Stimulated activated CD4-positive, alpha-beta T cell treated with anti-CD3 and anti-CD28 coated beads, TNF-alpha, amount 100 ng/mL, for 24 hours (primary cell): ENCODE measurements at regions not wholly inside any gene's neighbourhood (a gene's known extent, or its start where the extent isn't known, plus 50 kb on each side); places are given as distances from the start of the nearest gene placed in this dataset.

ENCODE experiments used
- DNase-seq, 3 experiments: peaks; one replicate each; pipeline ENCODE4 v3.0.0-alpha.2; 2020; ENCODE audit warnings: low read depth in 3 of 3

DNA sequence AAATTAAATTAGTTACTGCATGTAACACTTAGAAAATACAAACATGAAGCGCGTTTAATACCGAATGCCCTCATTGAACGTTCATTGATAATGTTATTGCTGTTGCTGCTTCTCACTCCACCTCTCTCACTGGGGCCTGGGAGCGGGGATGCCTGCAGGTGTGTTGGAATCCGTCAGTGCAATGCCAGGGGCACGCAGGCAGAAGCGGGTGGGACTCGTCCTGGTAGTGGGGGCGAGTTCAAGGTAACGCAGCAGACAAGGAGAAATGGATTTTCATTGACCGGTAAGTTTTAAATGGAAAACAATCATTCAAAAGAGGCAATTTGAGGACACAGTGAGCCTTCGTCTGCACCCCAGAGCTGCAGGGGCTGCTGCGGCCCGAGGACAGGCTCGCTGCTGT lies 71.2 kb upstream of the AFDN start:
- DNase-seq: no peak

DNA sequence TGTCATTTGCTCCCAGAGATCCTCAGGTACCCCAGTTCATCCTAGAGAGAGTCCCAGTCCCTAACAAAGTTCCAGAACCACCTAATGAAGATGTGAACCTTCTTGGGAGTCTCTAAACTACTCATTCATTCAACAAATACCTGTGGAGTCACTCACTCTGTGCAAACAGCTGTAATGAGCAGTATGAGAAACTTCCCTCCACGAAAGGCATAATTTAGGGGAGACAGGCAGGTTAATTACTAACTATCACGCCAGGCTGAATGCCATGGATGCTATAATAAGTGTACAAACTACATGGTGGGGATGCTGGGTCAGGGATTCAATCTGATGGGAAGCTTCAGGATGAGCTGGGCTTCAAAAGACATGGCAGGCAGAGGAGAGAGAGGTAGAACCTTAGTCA lies 70.1 kb upstream of the AFDN start:
- DNase-seq: no peak

DNA sequence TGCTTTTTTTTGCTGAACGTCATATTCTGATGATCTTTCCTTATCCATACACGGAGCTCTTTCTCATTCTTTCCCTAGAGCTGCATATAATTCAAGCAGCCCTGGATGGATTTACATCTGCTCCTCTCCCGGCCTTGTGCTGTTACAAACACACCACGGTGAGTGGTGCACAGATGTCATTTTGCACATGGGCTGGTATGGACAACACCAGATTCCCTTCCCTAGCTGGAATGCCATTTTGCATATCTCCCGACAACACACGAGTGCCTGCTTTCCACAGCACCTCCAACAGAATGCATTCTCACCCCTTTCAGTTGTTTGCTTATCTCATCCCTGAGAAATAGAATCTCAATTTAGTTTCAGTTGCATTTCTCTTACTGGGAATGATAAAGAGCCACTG lies 69.5 kb upstream of the AFDN start:
- DNase-seq: no peak

DNA sequence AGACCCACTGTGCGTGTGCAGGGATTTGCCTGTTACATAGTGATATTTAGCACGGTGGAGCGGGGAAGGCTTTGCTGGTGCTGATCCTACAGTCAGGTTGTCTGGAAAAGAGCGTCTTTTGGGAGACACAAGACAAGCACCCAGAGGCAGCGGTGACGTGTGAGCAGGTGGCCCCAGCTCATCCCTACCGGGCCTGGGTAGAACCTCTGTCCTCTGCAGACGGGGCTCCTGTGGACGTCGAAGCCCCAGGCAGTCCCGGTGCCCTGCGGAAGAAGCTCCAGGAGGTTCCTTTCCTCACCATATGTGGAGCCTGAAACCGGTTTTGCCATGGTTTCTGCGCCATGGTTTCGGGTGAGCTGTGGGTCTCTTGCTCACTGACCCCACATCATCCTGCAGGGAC lies 68.9 kb upstream of the AFDN start:
- no peak for DNase-seq

DNA sequence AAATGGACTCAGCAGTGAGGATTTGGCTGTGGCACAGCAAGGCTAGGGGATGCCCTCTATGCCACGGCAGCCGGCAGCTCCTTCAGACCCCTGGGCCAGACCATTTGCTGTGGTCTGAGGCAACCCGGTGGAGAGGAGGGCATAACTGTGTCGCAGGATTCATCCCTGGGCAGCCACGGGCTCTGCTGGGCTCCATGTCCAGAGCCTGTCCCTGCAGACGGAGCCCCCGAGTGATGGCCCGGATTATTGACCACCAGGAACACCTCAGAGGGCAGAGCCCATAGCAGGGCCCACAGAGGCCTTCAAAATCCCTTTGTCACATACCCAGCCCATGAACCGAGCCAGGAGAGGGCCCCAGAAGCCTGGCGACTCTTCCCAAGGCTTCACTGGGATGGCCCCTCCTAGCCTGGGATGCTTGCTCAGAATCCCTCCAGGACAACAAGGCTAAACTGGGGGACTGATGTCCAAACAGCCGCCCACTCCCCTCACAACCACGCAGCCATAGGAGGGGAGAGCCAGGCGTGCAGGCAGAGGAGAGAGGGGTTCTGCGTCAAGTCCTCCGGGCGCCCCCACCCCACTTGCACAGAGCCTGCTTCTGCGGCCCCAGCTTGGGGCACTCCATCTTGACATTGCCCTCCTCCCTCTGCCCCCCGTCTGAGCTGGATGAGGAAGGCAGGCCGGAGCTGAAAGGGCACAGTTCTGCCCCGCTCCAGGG lies 68.2 kb upstream of the AFDN start:
- DNase-seq: no peak

DNA sequence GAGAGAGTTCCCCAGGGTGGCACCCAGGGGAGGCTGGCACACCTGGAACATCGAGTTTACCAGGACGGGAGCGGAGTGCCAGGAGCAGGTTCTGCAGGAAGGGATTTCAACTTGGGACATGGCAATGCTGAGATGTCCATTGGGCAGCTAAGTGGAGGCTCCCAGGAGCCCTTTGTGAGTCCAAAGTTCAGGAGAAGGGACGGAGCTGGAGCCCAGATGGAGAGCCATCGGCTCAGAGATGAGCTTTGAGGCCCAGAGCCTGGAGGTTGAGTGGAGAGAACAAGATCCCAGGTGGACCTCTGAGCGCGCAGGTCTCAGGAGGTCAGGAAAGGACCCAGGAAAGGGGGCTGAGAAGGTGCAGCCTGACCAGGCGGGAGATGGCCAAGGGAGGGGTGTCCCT lies 67.5 kb upstream of the AFDN start:
- no peak for DNase-seq

DNA sequence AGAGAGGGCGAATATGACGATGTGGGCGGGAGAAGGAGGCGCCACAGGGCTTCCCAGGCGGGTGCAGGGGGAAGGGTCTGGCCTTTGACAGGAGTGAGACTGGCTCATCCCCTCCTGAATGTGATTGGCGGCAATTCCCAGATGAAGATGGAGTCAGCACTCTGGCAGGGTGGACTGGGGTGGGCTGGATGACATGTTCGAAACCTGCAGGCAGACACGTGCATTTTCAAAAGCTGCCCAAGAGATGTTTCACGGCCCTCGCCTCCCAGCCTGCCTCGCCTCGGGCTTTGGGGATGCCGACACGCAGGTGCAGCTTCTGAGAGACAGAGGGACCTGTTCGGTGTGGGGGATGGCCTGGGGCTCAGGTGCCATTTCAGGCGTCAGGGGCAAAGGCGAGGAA lies 66.8 kb upstream of the AFDN start:
- DNase-seq: no peak

DNA sequence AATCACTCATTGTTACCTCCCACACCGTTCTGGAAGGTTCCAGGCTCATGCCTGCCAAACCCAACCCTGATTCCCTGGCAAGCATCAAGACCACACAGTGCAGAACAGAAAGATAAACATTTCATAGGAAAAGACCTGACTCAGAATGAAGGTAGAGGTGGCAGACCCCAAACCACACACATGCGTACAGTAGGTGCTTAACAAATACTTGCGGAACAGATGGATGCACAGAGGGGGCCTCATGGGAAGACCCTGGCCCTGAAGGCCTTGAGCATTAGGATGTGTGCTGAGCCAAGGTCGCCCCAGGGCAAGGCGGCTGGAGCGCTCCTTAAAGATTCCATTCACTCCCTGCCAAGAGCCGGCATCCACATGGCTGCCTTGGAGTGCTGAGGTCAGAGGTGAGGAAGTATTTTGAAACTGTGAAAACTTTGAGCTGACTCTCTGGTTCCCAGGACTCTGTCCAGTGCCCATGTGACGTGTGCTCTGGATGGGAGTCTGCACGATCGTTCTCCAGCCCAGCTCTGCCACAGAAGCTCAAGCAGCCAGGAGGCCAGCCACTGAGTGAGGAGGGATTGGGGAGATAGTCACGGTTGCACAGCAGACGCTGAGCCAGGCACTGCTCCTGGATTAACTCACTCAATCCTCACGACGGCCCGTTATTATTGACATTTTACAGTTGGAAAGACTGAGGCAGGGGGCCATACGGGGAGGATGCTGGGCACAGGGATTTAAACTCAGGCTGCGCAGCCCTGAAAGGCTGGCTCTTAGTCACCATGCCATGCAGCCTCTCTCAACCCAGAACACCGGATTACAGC lies 65.5 kb upstream of the AFDN start:
- no peak for DNase-seq

DNA sequence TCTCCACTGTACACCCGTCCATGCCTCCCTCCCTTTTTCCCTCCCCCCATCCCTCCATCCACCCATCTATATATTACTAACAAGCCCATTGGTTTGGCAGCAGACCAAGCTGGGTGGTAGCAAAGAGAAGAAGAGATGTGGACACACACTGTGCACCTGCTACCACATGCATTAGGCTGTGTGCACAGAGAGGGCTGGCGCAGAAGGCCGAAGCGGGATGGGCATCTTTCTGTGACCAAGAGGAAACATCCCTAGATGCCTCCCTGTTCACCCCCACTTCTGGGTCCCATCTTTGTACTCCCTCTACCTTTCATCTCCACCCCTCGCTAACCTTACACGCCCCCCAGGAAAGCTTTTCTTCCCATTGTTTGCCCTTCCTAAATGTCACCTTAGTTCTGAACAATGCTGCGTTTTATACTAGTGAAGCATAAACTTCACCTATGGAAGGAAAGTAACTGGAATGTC lies 64.9 kb upstream of the AFDN start:
- no peak for DNase-seq

DNA sequence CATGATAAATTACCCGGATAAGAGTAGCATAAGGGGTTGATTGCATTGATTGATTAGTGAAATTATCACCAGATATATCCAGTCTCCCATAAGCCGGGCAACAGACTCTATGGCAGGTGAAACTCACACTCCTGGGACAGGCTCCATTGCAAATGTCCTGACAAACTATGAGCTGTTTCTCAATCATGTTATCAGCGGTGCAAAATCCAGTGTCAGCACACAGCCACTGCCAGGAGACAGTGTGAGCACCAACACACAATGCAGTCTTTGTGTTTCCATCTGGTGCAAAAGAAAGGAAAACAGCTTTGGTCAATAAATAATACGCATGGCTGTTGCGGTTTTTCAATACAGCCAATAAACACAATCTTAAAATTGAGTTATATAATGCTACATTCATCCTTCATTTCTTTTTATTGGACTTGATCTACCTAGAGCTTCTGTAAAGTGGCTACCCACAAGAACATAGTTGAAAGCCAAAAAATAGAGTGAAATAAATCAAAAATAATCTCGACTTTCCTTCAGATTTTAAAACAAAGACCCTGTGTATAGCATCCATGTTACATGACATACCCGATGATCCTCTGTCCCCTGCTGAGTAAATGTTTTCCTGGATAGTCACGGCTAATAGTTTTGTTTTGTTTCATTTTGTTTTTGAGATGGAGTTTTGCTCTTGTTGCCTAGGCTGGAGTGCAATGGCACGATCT lies 64.3 kb upstream of the AFDN start:
- no peak for DNase-seq

DNA sequence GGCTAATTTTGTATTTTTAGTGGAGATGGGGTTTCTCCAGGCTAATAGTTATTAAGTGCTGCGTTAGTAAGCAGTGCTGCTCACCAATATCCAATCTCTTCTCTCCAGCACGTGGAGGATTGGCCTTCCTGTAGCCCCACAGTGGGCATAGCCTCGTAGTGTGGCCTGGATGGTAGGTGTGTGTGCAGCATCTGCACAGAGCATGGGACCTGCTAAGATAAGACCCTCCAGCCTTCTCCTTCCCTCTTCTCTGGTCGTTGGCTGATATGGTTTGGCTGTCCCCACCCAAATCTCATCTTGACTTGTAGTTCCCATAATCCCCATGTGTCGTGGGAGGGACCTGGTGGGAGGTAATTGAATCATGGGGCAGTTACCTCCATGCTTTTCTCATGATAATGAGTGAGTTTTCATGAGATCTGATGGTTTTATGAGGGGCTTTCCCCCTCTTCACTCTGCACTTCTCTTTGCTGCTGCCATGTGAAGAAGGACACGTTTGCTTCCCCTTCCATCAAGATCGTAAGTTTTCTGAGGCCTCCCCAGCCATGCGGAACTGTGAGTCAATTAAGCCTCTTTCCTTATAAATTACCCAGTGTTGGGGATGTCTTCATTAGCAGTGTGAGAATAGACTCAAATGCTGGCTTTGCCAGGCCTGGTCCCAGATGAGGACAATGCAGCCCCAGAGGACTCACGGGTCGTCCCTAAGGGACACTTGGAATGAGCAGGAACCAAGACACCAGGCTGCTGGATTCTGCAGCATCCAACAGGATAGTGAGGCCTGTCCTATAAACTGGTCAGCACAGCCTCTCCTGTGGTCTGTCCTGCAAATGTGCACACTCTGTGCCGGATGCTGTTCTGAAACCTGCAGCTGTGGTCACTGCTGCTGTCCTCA lies 63.4 kb upstream of the AFDN start:
- DNase-seq: no peak

DNA sequence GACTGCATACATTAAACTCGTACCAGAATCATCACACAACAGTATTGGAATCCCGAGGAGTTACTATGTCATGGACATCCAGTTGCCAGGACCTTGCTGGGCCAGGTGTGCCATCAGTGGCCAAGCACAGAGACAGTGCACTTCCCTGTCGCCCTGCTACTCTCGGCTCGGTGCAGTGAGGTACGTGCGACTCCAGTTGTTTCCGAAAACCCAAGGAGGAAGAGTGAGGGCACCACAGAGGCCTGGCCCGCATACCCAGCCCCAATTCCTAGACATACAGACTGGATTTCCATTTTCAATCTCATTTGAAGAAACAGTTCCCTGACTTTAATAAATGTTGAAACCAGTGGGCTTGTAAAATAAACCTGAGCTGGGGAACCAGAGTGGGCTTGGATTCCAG lies 62.5 kb upstream of the AFDN start:
- no peak for DNase-seq

DNA sequence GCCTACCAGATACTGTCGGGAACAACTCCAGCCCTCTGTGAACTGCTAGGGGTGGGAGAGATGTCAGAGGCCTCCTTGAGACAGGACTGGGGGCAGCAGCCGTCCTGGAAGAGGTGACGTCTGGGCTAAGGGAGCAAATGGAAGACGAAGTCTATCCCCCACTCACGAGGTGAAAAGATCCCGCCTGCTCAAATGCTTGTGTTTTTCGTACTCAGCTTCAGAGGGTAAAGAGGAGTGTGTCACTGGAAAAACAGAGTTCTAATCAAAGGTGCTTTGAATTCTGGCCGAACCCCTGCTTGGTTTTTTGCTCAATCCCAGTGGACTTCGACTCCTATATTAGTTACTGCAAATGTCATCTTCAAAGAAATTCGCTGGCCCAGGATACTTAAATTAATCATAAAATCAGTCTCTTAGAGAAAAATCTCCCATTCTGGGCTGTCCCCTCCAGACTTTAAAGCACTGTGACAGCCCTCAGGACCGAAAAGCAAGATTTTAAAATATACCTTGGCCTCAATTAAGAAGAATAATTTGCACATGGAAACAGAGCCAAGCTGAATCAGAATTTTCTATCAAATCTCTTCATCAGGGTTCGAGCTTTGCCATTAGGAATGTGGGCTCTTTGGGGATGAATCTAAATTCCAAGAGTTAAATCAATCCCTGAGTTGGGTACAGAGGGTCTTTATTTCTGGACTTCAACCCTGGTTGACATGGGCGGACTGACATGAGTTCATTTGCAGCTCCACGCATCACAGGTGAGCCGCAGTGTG lies 61.8 kb upstream of the AFDN start:
- no peak for DNase-seq

DNA sequence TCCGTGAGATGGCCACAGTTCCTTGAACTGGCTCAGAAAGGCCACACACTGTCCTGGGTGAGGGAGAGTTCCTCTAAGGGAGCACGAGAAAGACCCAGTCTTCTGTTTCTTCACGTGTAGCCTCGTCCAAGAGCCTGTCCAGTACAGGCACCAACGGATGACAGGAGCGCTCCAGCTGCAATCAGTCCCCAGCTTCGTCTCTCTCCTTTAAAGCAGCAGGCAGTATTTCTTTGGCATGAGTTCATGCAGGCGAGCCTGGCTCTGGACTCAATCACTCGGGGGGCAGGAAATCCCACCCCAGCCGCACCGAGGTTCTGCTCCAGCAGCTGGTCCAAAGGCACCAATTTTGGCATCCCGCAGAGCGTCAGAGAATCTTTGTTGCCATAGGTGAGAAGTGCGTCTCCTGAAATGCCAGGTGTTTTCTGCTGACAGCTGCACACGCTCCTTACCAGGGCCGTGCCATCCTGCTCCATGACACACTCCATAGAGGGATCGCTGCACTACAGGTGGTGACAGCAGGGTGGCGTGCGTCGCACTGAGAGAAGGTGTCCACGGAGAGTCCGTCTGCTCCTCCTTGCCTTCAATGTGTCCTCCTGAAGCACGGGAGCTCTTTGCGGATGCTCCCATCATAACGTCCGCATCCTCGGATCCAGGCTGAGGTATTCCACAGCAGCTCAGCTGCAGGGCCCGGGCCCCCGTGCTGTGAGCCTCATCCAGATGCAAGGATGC lies 59.6 kb upstream of the AFDN start:
- DNase-seq: no peak

DNA sequence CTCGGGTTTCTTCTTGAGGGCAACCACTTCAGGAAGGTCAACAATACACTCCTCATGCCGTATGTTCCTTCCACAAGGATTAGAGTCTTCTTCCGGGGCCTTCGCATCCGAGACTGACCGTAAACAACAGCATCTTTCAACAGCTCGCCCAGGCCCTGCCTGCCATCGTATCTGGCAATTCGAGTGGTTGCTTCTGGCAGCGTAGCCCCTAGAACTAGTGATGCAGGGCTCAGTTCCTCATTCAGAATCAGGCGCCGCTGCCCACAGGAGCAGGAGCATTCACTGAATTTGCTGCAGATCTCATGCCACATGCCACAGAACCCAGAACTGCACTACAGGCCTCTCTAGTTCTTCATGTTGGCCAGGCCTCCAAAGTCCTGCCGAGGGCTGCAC lies 59.0 kb upstream of the AFDN start:
- DNase-seq: no peak

DNA sequence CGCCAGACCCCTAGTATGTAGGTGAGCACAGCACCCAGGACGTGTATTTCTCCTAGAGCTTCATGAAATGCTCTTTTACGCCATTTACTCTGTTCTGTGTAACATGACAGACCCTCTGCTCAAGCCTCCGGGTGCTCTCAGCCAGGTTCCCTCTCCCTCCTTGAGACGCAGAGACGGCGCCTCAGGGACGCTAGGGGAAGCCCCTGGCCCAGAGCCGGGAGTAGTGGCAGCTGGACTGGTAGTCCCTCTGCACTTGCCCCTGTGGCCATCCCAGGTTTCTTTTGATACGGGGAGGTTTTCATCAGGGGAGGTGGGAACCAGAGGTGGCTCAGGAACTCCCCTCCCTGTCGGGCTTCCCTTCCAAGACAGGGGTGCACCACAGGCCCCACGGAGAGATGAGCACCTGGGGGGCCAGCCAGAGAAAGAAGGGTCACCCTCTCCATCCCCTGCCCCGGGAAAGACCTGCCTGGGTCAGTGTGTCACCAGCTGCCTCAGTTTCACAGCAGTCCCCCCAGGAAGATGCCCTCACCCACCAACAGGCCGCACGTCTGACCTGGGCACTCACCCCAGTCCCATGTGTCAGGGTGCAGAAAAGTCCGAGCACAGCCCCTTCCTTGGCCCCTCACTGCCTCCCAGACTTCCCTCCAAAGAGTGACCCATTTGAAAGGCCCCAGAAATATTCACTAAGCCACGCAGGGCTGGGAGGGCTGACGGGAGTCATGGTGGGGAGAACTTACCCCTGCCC lies 58.1 kb upstream of the AFDN start:
- no peak for DNase-seq

DNA sequence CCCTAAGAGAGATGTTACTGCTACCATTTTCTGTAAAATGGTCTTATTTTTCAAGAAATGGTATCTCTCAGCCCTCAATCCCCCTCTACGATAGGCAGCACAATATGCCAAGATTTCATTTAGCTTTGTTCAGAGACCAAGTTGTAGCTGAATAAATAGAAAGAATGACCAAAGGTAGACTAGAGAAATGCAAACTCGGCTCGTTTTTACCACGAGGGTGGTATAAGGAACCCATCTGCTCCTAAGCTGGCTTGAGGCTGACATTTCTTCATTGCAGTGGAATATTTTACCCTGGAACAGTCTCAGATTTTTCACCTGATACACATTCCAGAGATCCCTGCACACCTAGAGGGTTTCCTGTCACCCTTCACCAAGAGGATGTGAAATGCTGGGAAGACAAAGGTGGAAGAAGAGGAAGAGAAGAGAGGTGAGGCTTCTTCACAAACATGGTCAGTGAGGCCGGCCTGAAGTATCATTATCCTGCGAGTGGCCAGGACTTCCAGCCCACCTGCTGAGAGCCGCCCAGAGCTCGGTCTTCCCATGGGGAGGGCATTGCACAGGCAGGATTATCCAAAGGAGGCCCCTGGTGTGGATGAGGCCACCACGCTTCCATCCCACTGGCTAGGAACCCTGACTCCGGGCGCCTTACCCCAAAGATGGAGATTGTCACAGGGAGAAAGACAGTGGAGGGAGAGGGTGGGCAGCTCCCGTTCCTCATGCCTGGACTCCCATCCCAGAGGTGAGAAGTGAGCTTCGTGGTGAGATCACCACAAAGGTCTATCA lies 57.1 kb upstream of the AFDN start:
- DNase-seq: no peak

DNA sequence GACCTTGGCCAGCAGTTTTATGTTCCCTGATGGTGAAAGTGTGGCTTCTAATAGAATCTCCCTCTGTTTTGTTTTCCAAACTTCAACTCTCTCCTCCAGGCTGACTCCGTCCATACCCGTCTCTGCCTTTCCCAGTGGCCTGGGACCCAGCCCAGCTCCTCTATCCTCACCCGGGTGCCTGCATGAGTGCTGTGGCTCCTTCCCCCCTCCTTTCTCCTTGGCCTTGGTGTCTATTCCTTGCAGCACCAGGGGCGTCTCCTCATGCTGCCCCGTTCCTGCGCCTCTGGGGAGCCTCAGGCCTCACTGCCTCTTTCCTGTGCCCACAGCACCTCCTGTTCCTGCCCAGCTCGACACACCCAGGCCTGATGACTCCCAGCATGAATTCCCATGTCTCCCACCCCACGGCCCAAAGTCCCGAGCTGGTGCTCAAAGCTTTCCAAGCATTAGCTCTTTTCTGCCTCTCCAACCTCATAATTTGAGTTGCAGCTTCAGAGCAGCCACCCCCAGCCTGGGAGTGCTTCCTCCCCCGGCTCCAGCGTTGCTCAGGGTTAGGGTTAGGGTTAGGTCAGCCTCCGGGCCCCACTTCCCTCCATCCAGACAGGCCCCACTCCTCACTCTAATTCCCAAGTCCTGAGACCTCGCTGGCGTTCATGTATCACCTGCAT lies 56.3 kb upstream of the AFDN start:
- DNase-seq: no peak
